HepG2 (cell line): ENCODE measurements at regions not wholly inside any gene's neighbourhood (a gene's known extent, or its start where the extent isn't known, plus 50 kb on each side); places are given as distances from the start of the nearest gene placed in this dataset.

ENCODE experiments used
- MXD4 ChIP-seq: IDR thresholded peaks from 2 replicates; pipeline ENCODE4 v1.6.1; 2016; ENCODE audit warnings: mild to moderate bottlenecking, missing biosample characterization, missing genetic modification reagents
- NAIF1 ChIP-seq: sonication (generic); formaldehyde crosslinking; IDR thresholded peaks from 2 replicates; pipeline ENCODE4 v1.5.0; 2020; ENCODE audit warnings: mild to moderate bottlenecking, missing genetic modification reagents, borderline replicate concordance
- POLR2A ChIP-seq, 2 experiments: IDR thresholded peaks; 2 replicates each; pipeline ENCODE4 v1.6.1; 2011; ENCODE audit warnings: low read depth in 2 of 2, low read length in 2 of 2, mild to moderate bottlenecking in 1 of 2, moderate library complexity in 1 of 2; ENCODE audit not compliant: insufficient read depth in 1 of 2
- SP4 ChIP-seq: sonication (generic); formaldehyde crosslinking; IDR thresholded peaks from 2 replicates; pipeline ENCODE4 v1.8.1; 2023; ENCODE audit warnings: mild to moderate bottlenecking, missing genetic modification reagents
- TBL1XR1 ChIP-seq: fragments of 150-350 bp; IDR thresholded peaks from 2 replicates; pipeline ENCODE4 v1.6.1; 2014; ENCODE audit warnings: borderline replicate concordance, low read length; ENCODE audit not compliant: partially characterized antibody
- ZBTB7A ChIP-seq: sonication (generic); formaldehyde crosslinking; IDR thresholded peaks from 2 replicates; pipeline ENCODE4 v1.8.0; 2022; ENCODE audit warnings: mild to moderate bottlenecking, missing genetic modification reagents
- ZNF24 ChIP-seq: fragments of 450-650 bp; IDR thresholded peaks from 2 replicates; pipeline ENCODE4 v1.6.1; 2017; ENCODE audit warnings: antibody characterized with exemption, mild to moderate bottlenecking
- TF ChIP-seq, protein P1 (sequence below), 2 experiments: IDR thresholded peaks; 2 replicates each; pipeline ENCODE4 v1.6.1; 2011 to 2012; ENCODE audit warnings: low read length in 2 of 2, borderline replicate concordance in 1 of 2, low read depth in 1 of 2, mild to moderate bottlenecking in 1 of 2, moderate library complexity in 1 of 2

- TF ChIP-seq SP4, result no peak
- no peak for TF ChIP-seq NAIF1 (CRISPR knock-in tag)
- no peak for TF ChIP-seq ZNF24
- TF ChIP-seq TBL1XR1, result no peak
- TF ChIP-seq, protein P1, sequence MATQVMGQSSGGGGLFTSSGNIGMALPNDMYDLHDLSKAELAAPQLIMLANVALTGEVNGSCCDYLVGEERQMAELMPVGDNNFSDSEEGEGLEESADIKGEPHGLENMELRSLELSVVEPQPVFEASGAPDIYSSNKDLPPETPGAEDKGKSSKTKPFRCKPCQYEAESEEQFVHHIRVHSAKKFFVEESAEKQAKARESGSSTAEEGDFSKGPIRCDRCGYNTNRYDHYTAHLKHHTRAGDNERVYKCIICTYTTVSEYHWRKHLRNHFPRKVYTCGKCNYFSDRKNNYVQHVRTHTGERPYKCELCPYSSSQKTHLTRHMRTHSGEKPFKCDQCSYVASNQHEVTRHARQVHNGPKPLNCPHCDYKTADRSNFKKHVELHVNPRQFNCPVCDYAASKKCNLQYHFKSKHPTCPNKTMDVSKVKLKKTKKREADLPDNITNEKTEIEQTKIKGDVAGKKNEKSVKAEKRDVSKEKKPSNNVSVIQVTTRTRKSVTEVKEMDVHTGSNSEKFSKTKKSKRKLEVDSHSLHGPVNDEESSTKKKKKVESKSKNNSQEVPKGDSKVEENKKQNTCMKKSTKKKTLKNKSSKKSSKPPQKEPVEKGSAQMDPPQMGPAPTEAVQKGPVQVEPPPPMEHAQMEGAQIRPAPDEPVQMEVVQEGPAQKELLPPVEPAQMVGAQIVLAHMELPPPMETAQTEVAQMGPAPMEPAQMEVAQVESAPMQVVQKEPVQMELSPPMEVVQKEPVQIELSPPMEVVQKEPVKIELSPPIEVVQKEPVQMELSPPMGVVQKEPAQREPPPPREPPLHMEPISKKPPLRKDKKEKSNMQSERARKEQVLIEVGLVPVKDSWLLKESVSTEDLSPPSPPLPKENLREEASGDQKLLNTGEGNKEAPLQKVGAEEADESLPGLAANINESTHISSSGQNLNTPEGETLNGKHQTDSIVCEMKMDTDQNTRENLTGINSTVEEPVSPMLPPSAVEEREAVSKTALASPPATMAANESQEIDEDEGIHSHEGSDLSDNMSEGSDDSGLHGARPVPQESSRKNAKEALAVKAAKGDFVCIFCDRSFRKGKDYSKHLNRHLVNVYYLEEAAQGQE (IDR thresholded peaks at IDR 0.05; ENCODE audit: borderline replicate concordance in 1 of 2, low read depth in 1 of 2, low read length in 2 of 2), result no peak
- TF ChIP-seq ZBTB7A (CRISPR knock-in tag), result no peak
- no peak for TF ChIP-seq MXD4 (CRISPR knock-in tag)
- TF ChIP-seq POLR2A (IDR thresholded peaks at IDR 0.05; ENCODE audit: insufficient read depth in 1 of 2, low read depth in 2 of 2, low read length in 2 of 2), result no peak
Measured at GRCh38 chr21:28083350-28083749, 909.3 kb downstream of the LTN1 start.
